PC-9 (cell line): ENCODE measurements at regions not wholly inside any gene's neighbourhood (a gene's known extent, or its start where the extent isn't known, plus 50 kb on each side); places are given as distances from the start of the nearest gene placed in this dataset.
A peak's percentile ranks its signal among the peaks of the same experiment; 100 is the strongest.

Experiments used
- BruUV-seq: library from RNA; stranded (reverse); fragments of 400-500 nt; replicated peaks from 2 replicates; lab custom pipeline; 2021; lab: Mats Ljungman, UMichigan
- CTCF ChIA-PET: fragments of 300-600 bp; sonication (Branson Sonifier 250); formaldehyde crosslinking; loops from one replicate; lab custom pipeline; 2022; ENCODE audit warnings: antibody characterized with exemption; lab: Charles Lee
- POLR2A ChIA-PET: fragments of 300-600 bp; sonication (Branson Sonifier 250); formaldehyde crosslinking; loops from one replicate; lab custom pipeline; 2022; ENCODE audit warnings: antibody characterized with exemption; ENCODE audit not compliant: unreplicated experiment; lab: Charles Lee
- DNase-seq, 2 experiments: peaks; one replicate each; pipeline versions ENCODE4 v3.0.0 to v3.0.0-alpha.2; 2015 to 2022; ENCODE audit warnings: mixed read lengths in 1 of 2
- H2AFZ ChIP-seq: fragments of 200-600 bp; sonication (generic); 2 replicates; pipeline ENCODE4 v1.8.1; 2017; ENCODE audit warnings: antibody characterized with exemption
- H3F3A ChIP-seq: fragments of 200-600 bp; sonication (generic); 2 replicates; pipeline ENCODE4 v1.8.1; 2017; ENCODE audit warnings: antibody characterized with exemption, mild to moderate bottlenecking, low read depth; ENCODE audit not compliant: insufficient read depth
- H3K27ac ChIP-seq: fragments of 200-600 bp; sonication (generic); 2 replicates; pipeline ENCODE4 v1.6.1; 2016; ENCODE audit warnings: mixed run types
- H3K27me3 ChIP-seq: fragments of 200-600 bp; sonication (generic); 2 replicates; pipeline ENCODE4 v1.6.1; 2016; ENCODE audit warnings: low read depth, mixed run types; ENCODE audit not compliant: insufficient read depth
- H3K36me3 ChIP-seq: fragments of 200-600 bp; sonication (generic); 2 replicates; pipeline ENCODE4 v1.6.1; 2016; ENCODE audit warnings: low read depth, mixed run types
- H3K4me1 ChIP-seq: fragments of 200-600 bp; sonication (generic); replicated peaks from 2 replicates; pipeline ENCODE4 v1.6.1; 2016; ENCODE audit warnings: mixed run types; ENCODE audit not compliant: insufficient read depth
- H3K4me2 ChIP-seq: fragments of 200-600 bp; sonication (generic); 2 replicates; pipeline ENCODE4 v1.6.1; 2017; ENCODE audit warnings: mixed run types
- H3K4me3 ChIP-seq: fragments of 200-600 bp; sonication (generic); 2 replicates; pipeline ENCODE4 v1.6.1; 2016; ENCODE audit warnings: mixed run types
- H3K79me2 ChIP-seq: fragments of 200-600 bp; sonication (generic); 2 replicates; pipeline ENCODE4 v1.6.1; 2017; ENCODE audit warnings: low read depth, mixed run types
- H3K9me2 ChIP-seq: fragments of 200-600 bp; sonication (generic); 2 replicates; pipeline ENCODE4 v1.8.1; 2017; ENCODE audit warnings: mild to moderate bottlenecking; ENCODE audit not compliant: insufficient read depth
- H3K9me3 ChIP-seq: fragments of 200-600 bp; sonication (generic); 2 replicates; pipeline ENCODE4 v1.8.1; 2016; ENCODE audit warnings: low read depth; ENCODE audit not compliant: insufficient read depth
- H4K20me1 ChIP-seq: fragments of 200-600 bp; sonication (generic); 2 replicates; pipeline ENCODE4 v1.8.1; 2017; ENCODE audit not compliant: insufficient read depth
- EZH2 ChIP-seq: fragments of 200-600 bp; sonication (generic); IDR thresholded peaks from 2 replicates; pipeline ENCODE4 v1.8.0; 2017; ENCODE audit warnings: antibody characterized with exemption, low read depth
- intact Hi-C: fragments of 100-400 bp; cut with micrococcal nuclease; formaldehyde crosslinking; loops from one replicate; pipeline ENCODE4 v1.10.0; 2022; ENCODE audit not compliant: unreplicated experiment
- TF ChIP-seq, protein P1 (sequence below): fragments of 200-600 bp; sonication (generic); conservative IDR thresholded peaks from 2 replicates; pipeline ENCODE4 v1.6.1; 2017; ENCODE audit warnings: mixed run types, antibody characterized with exemption, mild to moderate bottlenecking, moderate library complexity

DNA sequence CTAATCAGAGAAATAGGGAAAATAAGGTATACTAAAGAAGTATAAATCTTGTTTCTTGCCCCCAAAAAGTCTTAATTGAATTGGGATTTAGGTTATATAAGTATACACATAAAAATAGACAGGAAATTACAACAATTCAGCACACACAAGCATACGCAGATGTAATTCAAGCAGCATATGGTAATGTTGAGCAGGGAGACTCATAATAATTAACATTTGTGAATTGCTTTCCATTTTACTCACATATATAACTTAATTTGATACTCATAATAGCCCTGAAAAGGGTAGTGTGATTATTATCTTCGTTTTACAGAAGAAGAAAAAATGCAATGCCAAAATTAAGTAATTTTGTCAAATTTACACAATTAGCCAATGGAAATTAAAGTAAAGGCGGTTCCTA lies 313.5 kb upstream of the ECI2 start:
- H3K4me1 ChIP-seq, result 0 out of 2 replicates have a peak, but pooled peaks cover 6% of the 10 kb centered on the region
- no peaks in the 10 kb centered on the region for H4K20me1 ChIP-seq
- no peak overlapping the region for H3K4me3 ChIP-seq
- no peak for DNase-seq
- H3K9me3 ChIP-seq, result no peaks in the 10 kb centered on the region
- TF ChIP-seq, protein P1, sequence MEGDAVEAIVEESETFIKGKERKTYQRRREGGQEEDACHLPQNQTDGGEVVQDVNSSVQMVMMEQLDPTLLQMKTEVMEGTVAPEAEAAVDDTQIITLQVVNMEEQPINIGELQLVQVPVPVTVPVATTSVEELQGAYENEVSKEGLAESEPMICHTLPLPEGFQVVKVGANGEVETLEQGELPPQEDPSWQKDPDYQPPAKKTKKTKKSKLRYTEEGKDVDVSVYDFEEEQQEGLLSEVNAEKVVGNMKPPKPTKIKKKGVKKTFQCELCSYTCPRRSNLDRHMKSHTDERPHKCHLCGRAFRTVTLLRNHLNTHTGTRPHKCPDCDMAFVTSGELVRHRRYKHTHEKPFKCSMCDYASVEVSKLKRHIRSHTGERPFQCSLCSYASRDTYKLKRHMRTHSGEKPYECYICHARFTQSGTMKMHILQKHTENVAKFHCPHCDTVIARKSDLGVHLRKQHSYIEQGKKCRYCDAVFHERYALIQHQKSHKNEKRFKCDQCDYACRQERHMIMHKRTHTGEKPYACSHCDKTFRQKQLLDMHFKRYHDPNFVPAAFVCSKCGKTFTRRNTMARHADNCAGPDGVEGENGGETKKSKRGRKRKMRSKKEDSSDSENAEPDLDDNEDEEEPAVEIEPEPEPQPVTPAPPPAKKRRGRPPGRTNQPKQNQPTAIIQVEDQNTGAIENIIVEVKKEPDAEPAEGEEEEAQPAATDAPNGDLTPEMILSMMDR, result no peak
- no peak for TF ChIP-seq EZH2
- no peak overlapping the region for H3K4me2 ChIP-seq
- no peaks in the 10 kb centered on the region for H3K27me3 ChIP-seq
- POLR2A ChIA-PET, result no interaction called here
- H3K79me2 ChIP-seq, result no peaks in the 10 kb centered on the region
- no peaks in the 10 kb centered on the region for H3F3A ChIP-seq
- no peak overlapping the region for H3K27ac ChIP-seq
- no TSS peak for BruUV-seq
- H3K9me2 ChIP-seq, result no peaks in the 10 kb centered on the region
- intact Hi-C loops, result no loop called here
- CTCF ChIA-PET, result no interaction called here
- no peaks in the 10 kb centered on the region for H3K36me3 ChIP-seq
- no peak overlapping the region for H2AFZ ChIP-seq

DNA sequence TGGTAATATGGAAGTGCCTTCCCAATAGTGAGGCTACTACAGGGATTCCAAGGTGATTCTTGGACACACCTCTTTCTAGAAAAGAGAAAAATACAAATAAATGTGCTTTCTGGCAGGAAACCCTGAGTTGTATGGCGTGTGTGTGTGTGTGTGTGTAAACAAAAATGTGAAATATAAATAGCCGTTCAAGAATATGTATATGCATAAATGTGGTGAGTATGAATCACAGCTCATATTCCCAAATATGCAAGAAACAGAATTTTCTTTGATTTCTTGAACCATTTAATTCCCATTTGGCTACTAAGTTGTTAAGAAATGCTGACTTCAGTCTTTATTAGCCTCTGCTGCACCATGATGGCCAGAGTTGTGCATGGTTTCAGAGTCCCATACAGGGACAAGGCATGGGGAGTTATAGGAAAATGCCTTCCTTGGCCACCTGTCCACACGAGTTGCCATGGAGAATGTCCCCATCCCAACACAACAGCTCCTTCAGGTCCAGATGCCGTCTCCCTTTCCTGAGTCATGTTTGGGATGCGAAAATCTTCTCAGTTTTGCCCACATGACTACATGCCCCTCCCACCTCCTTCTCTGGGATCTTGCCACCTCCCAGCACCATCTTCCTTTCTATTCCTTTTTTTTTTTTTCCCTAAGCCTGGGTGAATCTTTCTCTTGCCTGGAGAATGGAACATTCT lies 312.4 kb upstream of the ECI2 start:
- Histone ChIP-seq H4K20me1 (no peaks in the 10 kb centered on the region), H3K9me2 (no peaks in the 10 kb centered on the region), H3K27ac (no peak overlapping the region), H2AFZ (no peak overlapping the region), H3K4me3 (no peak overlapping the region), H3K9me3 (no peaks in the 10 kb centered on the region), H3K27me3 (no peaks in the 10 kb centered on the region), H3K4me2 (no peak overlapping the region), H3K36me3 (no peaks in the 10 kb centered on the region), H3K79me2 (no peaks in the 10 kb centered on the region), H3F3A (no peaks in the 10 kb centered on the region), H3K4me1 (0 out of 2 replicates have a peak, but pooled peaks cover 6% of the 10 kb centered on the region)
- no TSS peak for BruUV-seq
- intact Hi-C loops, result no loop called here
- ChIA-PET CTCF (interaction anchor here (0.8 kb wide), 1 partner anchor 409 kb away, joined by 7 read pairs; no protein-coding TSS in a partner anchor), POLR2A (no interaction called here)
- DNase-seq, result no peak
- TF ChIP-seq EZH2, result no peak
- TF ChIP-seq, protein P1, result no peak

DNA sequence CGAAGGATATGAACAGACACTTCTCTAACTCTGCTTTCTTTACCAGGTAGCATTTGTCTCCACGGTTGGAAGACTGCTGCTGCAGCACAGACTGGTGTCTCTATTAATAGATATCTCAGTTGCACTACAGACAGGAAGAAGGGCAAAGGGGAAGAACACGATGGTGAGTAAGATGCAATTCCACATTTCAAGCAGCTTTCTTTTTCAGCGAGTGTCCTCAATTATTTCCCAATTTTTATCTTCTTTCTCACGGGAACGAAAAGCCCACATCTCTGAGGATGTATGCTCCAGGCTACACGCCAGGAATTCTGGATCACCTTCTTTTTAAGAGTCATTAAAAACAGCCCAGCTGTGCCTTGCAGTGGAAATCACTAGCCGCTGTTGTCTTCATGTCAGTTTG lies 311.6 kb upstream of the ECI2 start:
- Histone ChIP-seq H3K36me3 (no peaks in the 10 kb centered on the region), H3K4me3 (no peak overlapping the region), H3K4me1 (peaks cover 13% of the 10 kb centered on the region; the same call in 1 of the 2 replicates), H4K20me1 (no peaks in the 10 kb centered on the region), H3K4me2 (peak overlapping the region; percentile 16), H3K9me3 (no peaks in the 10 kb centered on the region), H3K27ac (no peak overlapping the region), H3K79me2 (no peaks in the 10 kb centered on the region), H3K9me2 (no peaks in the 10 kb centered on the region), H2AFZ (no peak overlapping the region), H3F3A (peaks cover 4% of the 10 kb centered on the region; the same call in 1 of the 2 replicates), H3K27me3 (no peaks in the 10 kb centered on the region)
- DNase-seq, result no peak
- intact Hi-C loops, result no loop called here
- no TSS peak for BruUV-seq
- no peak for TF ChIP-seq EZH2
- TF ChIP-seq, protein P1, result no peak
- ChIA-PET POLR2A (no interaction called here), CTCF (no interaction called here)
